ENCODE measurements at regions not wholly inside any gene's neighbourhood (a gene's known extent, or its start where the extent isn't known, plus 50 kb on each side); places are given as distances from the start of the nearest gene placed in this dataset.

- DNase-seq (ENCODE audit: low read depth in 4 of 4, low spot score in 2 of 4), result no peak
Observed at GRCh38 chr10:2871673-2872219, 195.6 kb upstream of the PFKP start.

- DNase-seq (ENCODE audit: low read depth in 4 of 4, low spot score in 2 of 4), result no peak
Observed at GRCh38 chr10:2870654-2871053, 196.7 kb upstream of the PFKP start.

- DNase-seq (ENCODE audit: low read depth in 4 of 4, low spot score in 2 of 4), result no peak
Observed at GRCh38 chr10:2867788-2868299, 199.5 kb upstream of the PFKP start.

- no peak for DNase-seq (ENCODE audit: low read depth in 4 of 4, low spot score in 2 of 4)
Observed at GRCh38 chr10:2866569-2866968, 200.8 kb upstream of the PFKP start.

- DNase-seq (ENCODE audit: low read depth in 4 of 4, low spot score in 2 of 4), result no peak
Observed at GRCh38 chr10:2861632-2862210, 205.6 kb upstream of the PFKP start.

GRCh38 chr10:2858452-2858851 is 208.9 kb upstream of the PFKP start:
- no peak for DNase-seq (ENCODE audit: low read depth in 4 of 4, low spot score in 2 of 4)

GRCh38 chr10:2856598-2856997 is 210.8 kb upstream of the PFKP start:
- no peak for DNase-seq (ENCODE audit: low read depth in 4 of 4, low spot score in 2 of 4)

GRCh38 chr10:2852574-2853323 is 214.6 kb upstream of the PFKP start:
- no peak for DNase-seq (ENCODE audit: low read depth in 4 of 4, low spot score in 2 of 4)

GRCh38 chr10:2851566-2851965 is 215.8 kb upstream of the PFKP start:
- DNase-seq (ENCODE audit: low read depth in 4 of 4, low spot score in 2 of 4), result no peak

GRCh38 chr10:2850202-2850601 is 217.1 kb upstream of the PFKP start:
- no peak for DNase-seq (ENCODE audit: low read depth in 4 of 4, low spot score in 2 of 4)

- DNase-seq (ENCODE audit: low read depth in 4 of 4, low spot score in 2 of 4), result no peak
Observed at GRCh38 chr10:2844925-2845324, 222.4 kb upstream of the PFKP start.

- peak in 1 of 4 donors; percentile 21 for DNase-seq (ENCODE audit: low read depth in 4 of 4, low spot score in 2 of 4)
Observed at GRCh38 chr10:2839081-2839725, 228.1 kb upstream of the PFKP start.

- no peak for DNase-seq (ENCODE audit: low read depth in 4 of 4, low spot score in 2 of 4)
Observed at GRCh38 chr10:2837674-2838073, 229.7 kb upstream of the PFKP start.

- DNase-seq (ENCODE audit: low read depth in 4 of 4, low spot score in 2 of 4), result no peak
Observed at GRCh38 chr10:2836921-2837662, 230.3 kb upstream of the PFKP start.

- no peak for DNase-seq (ENCODE audit: low read depth in 4 of 4, low spot score in 2 of 4)
Observed at GRCh38 chr10:2834214-2834613, 233.1 kb upstream of the PFKP start.

- no peak for DNase-seq (ENCODE audit: low read depth in 4 of 4, low spot score in 2 of 4)
Observed at GRCh38 chr10:2831509-2831908, 235.8 kb upstream of the PFKP start.

- no peak for DNase-seq (ENCODE audit: low read depth in 4 of 4, low spot score in 2 of 4)
Observed at GRCh38 chr10:2828741-2829140, 238.6 kb upstream of the PFKP start.

- DNase-seq (ENCODE audit: low read depth in 4 of 4, low spot score in 2 of 4), result no peak
Observed at GRCh38 chr10:2826675-2827074, 240.7 kb upstream of the PFKP start.

GRCh38 chr10:2825841-2826240 is 241.5 kb upstream of the PFKP start:
- DNase-seq (ENCODE audit: low read depth in 4 of 4, low spot score in 2 of 4), result no peak

GRCh38 chr10:2817940-2818636 is 249.3 kb upstream of the PFKP start:
- DNase-seq (ENCODE audit: low read depth in 4 of 4, low spot score in 2 of 4), result no peak
